MM.1S (cell line): ENCODE measurements at regions not wholly inside any gene's neighbourhood (a gene's known extent, or its start where the extent isn't known, plus 50 kb on each side); places are given as distances from the start of the nearest gene placed in this dataset.

Experiments used
- DNase-seq: peaks from one replicate; pipeline ENCODE4 v3.0.0-alpha.2; 2015
- H2AFZ ChIP-seq: fragments of 300-600 bp; sonication (generic); 2 replicates; pipeline ENCODE4 v1.6.0; 2016; ENCODE audit warnings: antibody characterized with exemption, low read length
- H3F3A ChIP-seq: fragments of 300-600 bp; sonication (generic); 2 replicates; pipeline ENCODE4 v1.6.1; 2016; ENCODE audit warnings: mild to moderate bottlenecking, antibody characterized with exemption, low read length, moderate library complexity, mixed read lengths; ENCODE audit not compliant: insufficient read depth
- H3K27ac ChIP-seq: fragments of 300-600 bp; sonication (generic); 2 replicates; pipeline ENCODE4 v1.5.1; 2016; ENCODE audit warnings: mild to moderate bottlenecking, low read length
- H3K27me3 ChIP-seq: fragments of 300-600 bp; sonication (generic); replicated peaks from 2 replicates; pipeline ENCODE4 v1.6.0; 2016; ENCODE audit warnings: low read length; ENCODE audit not compliant: insufficient read depth
- H3K36me3 ChIP-seq: fragments of 300-600 bp; sonication (generic); replicated peaks from 2 replicates; pipeline ENCODE4 v1.6.1; 2016; ENCODE audit warnings: mild to moderate bottlenecking, low read length, mixed read lengths; ENCODE audit not compliant: insufficient read depth
- H3K4me1 ChIP-seq: fragments of 300-600 bp; sonication (generic); 2 replicates; pipeline ENCODE4 v1.6.1; 2016; ENCODE audit warnings: low read length, mixed read lengths
- H3K4me2 ChIP-seq: fragments of 300-600 bp; sonication (generic); 2 replicates; pipeline ENCODE4 v1.6.0; 2016; ENCODE audit warnings: low read depth, low read length
- H3K4me3 ChIP-seq: fragments of 300-600 bp; sonication (generic); 2 replicates; pipeline ENCODE4 v1.5.1; 2016; ENCODE audit warnings: low read length, mixed read lengths
- H3K79me2 ChIP-seq: fragments of 300-600 bp; sonication (generic); 2 replicates; pipeline ENCODE4 v1.6.1; 2016; ENCODE audit warnings: mixed run types, low read length, mixed read lengths
- H3K9ac ChIP-seq: fragments of 300-600 bp; sonication (generic); 2 replicates; pipeline ENCODE4 v1.6.1; 2016; ENCODE audit warnings: low read length, mixed read lengths
- H3K9me2 ChIP-seq: fragments of 300-600 bp; sonication (generic); replicated peaks from 2 replicates; pipeline ENCODE4 v1.6.1; 2016; ENCODE audit warnings: mild to moderate bottlenecking, low read length, mixed read lengths; ENCODE audit not compliant: insufficient read depth
- H3K9me3 ChIP-seq: fragments of 300-600 bp; sonication (generic); replicated peaks from 2 replicates; pipeline ENCODE4 v1.6.1; 2016; ENCODE audit warnings: mild to moderate bottlenecking, low read length, mixed read lengths; ENCODE audit not compliant: insufficient read depth
- H4K20me1 ChIP-seq: fragments of 300-600 bp; sonication (generic); 2 replicates; pipeline ENCODE4 v1.6.1; 2016; ENCODE audit warnings: mild to moderate bottlenecking, low read length, moderate library complexity, mixed read lengths; ENCODE audit not compliant: insufficient read depth
- CTCF ChIP-seq: fragments of 300-600 bp; sonication (generic); IDR thresholded peaks from 2 replicates; pipeline ENCODE4 v1.5.1; 2016; ENCODE audit warnings: antibody characterized with exemption, low read length, mixed read lengths
- EZH2 ChIP-seq: fragments of 300-600 bp; sonication (generic); optimal IDR thresholded peaks from 2 replicates; pipeline ENCODE3; 2017; ENCODE audit warnings: low read depth, mild to moderate bottlenecking, antibody characterized with exemption, low read length, mixed read lengths
- EZH2phosphoT487 ChIP-seq: fragments of 300-600 bp; sonication (generic); IDR thresholded peaks from 2 replicates; pipeline ENCODE4 v1.6.1; 2018; ENCODE audit warnings: antibody characterized with exemption, low read length

- no peak overlapping the region for H3K4me2 ChIP-seq
- H3K27ac ChIP-seq: no peak overlapping the region
- H3K9ac ChIP-seq: no peak overlapping the region
- H2AFZ ChIP-seq: no peak overlapping the region
- no peaks in the 10 kb centered on the region for H3F3A ChIP-seq
- TF ChIP-seq EZH2: no peak
- TF ChIP-seq CTCF: no peak
- no peak for TF ChIP-seq EZH2phosphoT487
- no peaks in the 10 kb centered on the region for H3K27me3 ChIP-seq
- H3K9me3 ChIP-seq: no peaks in the 10 kb centered on the region
- no peaks in the 10 kb centered on the region for H4K20me1 ChIP-seq
- no peaks in the 10 kb centered on the region for H3K9me2 ChIP-seq
- no peaks in the 10 kb centered on the region for H3K36me3 ChIP-seq
- H3K4me1 ChIP-seq: no peaks in the 10 kb centered on the region
- no peak overlapping the region for H3K4me3 ChIP-seq
- no peak for DNase-seq
- H3K79me2 ChIP-seq: no peaks in the 10 kb centered on the region
Measured at GRCh38 chr11:94708176-94708575, 60.0 kb upstream of the AMOTL1 start.

- Histone ChIP-seq H3K9me2 (no peaks in the 10 kb centered on the region), H2AFZ (no peak overlapping the region), H3F3A (no peaks in the 10 kb centered on the region), H3K36me3 (no peaks in the 10 kb centered on the region), H3K9ac (no peak overlapping the region), H3K27me3 (no peaks in the 10 kb centered on the region), H3K27ac (no peak overlapping the region), H4K20me1 (no peaks in the 10 kb centered on the region), H3K4me3 (no peak overlapping the region), H3K79me2 (no peaks in the 10 kb centered on the region), H3K4me2 (no peak overlapping the region), H3K4me1 (no peaks in the 10 kb centered on the region), H3K9me3 (no peaks in the 10 kb centered on the region)
- TF ChIP-seq EZH2 (no peak), CTCF (no peak), EZH2phosphoT487 (no peak)
- no peak for DNase-seq
Measured at GRCh38 chr11:94708642-94709041, 59.5 kb upstream of the AMOTL1 start.

GRCh38 chr11:94715225-94715624 is 52.9 kb upstream of the AMOTL1 start:
- Histone ChIP-seq H3K4me2 (no peak overlapping the region), H3F3A (no peaks in the 10 kb centered on the region), H3K27ac (no peak overlapping the region), H3K9ac (no peak overlapping the region), H3K36me3 (no peaks in the 10 kb centered on the region), H2AFZ (no peak overlapping the region), H3K4me3 (no peak overlapping the region), H3K9me2 (no peaks in the 10 kb centered on the region), H3K9me3 (no peaks in the 10 kb centered on the region), H3K4me1 (no peaks in the 10 kb centered on the region), H4K20me1 (no peaks in the 10 kb centered on the region), H3K79me2 (no peaks in the 10 kb centered on the region), H3K27me3 (no peaks in the 10 kb centered on the region)
- no peak for DNase-seq
- TF ChIP-seq CTCF (no peak), EZH2phosphoT487 (no peak), EZH2 (no peak)
